ENCODE measurements at regions not wholly inside any gene's neighbourhood (a gene's known extent, or its start where the extent isn't known, plus 50 kb on each side); places are given as distances from the start of the nearest gene placed in this dataset.
"Not testable (repeated sequence)": the region's sequence is repeated elsewhere in the genome, so short reads cannot be mapped to it uniquely, and the experiment has no call there.

DNA sequence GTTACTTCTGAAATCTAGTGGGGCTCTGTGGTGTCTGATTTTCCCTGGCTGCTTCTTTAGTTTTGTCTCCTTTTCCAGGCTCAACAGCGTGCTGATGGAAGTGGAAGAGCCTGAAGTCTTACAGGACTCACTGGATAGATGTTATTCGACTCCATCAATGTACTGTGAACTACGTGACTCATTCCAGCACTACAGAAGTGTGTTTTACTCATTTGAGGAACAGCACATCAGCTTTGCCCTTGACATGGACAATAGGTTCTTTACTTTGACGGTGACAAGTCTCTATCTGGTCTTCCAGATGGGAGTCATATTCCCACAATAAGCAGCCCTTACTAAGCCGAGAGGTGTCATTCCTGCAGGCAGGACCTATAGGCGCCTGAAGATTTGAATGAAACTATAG is 51.1 kb downstream of the NBPF8 start:
- ATAC-seq; intact Hi-C loops (cut with DNase I); DNase-seq (ENCODE audit: missing footprints): not testable (repeated sequence)

DNA sequence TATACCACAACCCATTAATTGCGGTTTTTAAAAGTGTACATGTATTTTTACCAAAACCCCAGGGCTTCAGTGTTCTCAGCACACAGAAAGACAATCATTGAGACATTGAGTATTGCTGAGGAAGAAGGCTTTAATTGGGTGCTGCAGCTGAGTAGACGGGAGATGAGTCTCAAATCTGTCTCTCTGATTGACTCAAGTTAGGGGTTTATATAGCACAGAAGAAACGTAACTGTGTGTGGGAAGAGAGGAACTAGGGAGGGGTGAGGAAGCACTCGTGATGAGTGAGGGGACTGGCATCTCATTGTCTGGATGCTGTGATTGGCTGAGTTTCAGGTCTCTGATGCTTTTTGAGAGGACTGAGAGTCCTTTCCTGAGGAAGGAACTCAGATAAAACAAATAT is 62.8 kb downstream of the NBPF8 start:
- DNase-seq (ENCODE audit: missing footprints); intact Hi-C loops (cut with DNase I); ATAC-seq: not testable (repeated sequence)

DNA sequence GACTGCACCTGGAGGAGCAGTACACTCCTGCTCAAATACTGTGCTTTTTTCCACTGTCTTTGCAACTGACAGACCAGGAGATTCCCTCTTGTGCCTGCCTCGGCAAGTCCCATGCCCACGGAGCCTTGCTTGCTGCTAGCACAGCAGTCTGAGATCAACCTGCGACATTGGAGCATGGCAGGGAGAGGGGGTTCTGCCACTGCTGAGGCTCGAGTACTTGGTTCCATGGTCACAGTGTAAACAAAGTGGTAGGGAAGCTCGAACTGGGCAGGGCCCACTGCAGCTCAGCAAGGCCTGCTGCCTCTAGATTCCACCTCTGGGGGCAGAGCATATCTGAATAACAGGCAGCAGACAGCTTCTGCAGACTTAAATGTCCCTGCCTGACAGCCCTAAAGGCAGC is 63.6 kb downstream of the NBPF8 start:
- ATAC-seq; intact Hi-C loops (cut with DNase I); DNase-seq (ENCODE audit: missing footprints): not testable (repeated sequence)

DNA sequence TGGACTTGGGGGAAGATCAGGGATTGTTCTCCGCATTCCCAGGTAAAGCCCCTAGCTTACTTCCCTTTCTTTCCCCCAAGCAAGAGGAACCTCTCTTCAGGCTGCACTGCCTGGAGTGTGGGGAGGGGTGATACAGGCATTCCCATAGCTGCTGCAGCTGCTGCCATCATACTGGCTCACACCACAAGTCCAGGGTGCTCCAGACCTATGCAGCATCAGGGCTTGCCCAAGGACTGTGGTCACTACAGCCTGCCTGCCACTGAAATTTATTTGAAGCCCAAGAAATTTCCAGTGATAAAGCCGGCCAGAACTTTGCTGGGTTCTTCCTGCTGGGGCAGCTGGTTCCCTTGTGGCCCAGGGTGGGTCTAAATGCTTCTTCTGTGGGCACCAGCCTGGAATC is 72.7 kb downstream of the NBPF8 start:
- ATAC-seq; DNase-seq (ENCODE audit: missing footprints); intact Hi-C loops (cut with DNase I): not testable (repeated sequence)

DNA sequence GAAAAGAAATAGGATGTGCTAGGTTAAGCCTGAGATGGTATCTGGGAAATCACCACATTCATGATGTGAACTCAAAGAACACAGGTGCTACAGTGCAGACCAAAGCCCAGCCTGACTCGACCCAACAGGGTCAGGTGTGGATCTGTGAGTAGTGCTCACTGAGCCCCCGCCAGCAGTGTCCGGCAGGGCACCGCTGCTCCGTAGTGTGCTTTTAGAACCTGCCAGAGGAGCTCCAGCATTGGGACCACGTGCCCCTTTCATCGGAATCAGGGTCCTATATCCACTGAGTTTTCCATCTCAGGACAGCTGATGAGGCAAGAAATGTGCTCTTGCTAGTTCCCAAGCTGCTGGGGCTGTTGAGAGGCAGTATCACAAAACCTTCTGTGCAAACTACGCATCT is 74.4 kb downstream of the NBPF8 start:
- intact Hi-C loops (cut with DNase I) = not testable (repeated sequence)
- peak; percentile 49 for DNase-seq (ENCODE audit: missing footprints)

DNA sequence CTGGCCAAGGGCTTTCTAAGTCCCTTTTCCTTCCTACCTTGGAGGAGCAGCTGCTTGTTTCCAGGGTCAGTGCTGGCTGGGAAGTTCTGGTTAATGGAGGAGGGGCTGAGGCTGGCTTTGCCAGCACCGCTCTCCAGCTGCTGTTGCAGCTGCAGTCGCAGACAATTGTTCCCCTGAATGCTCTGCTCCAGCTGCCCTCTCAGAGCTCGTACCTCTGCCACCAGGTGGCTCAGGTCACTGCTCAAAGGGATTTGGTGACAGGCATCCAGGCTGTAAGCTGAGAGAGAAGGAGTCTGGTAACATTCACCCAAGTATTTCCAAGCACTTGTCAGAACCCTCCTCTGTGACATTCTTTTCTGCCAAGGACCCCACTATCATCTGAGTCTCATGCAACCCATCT is 82.3 kb downstream of the NBPF8 start:
- ATAC-seq; DNase-seq (ENCODE audit: missing footprints); intact Hi-C loops (cut with DNase I): not testable (repeated sequence)

More for the DNA sequence above, 74.4 kb downstream of the NBPF8 start:
- not testable (repeated sequence) for ATAC-seq

DNA sequence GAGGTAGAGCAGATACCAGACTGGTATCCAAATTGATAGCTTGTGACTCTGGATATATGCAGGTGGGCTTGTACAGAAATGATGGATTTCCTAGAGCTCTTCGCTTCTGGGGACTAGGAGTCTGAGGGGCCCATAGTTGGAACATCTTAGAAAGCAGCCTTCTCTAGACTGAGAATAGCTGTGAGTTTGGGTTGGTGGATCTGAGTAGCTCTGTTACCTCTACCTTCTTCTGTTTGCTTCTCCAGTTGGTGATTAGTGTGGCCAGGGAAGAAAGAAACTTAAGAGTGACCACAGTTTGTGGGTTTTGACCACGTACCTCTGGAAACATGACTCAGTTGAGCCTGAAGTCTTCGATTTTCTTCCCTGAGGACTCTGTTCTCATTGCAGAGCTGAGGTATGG is 88.4 kb downstream of the NBPF8 start:
- intact Hi-C loops (cut with DNase I); DNase-seq (ENCODE audit: missing footprints); ATAC-seq: not testable (repeated sequence)

DNA sequence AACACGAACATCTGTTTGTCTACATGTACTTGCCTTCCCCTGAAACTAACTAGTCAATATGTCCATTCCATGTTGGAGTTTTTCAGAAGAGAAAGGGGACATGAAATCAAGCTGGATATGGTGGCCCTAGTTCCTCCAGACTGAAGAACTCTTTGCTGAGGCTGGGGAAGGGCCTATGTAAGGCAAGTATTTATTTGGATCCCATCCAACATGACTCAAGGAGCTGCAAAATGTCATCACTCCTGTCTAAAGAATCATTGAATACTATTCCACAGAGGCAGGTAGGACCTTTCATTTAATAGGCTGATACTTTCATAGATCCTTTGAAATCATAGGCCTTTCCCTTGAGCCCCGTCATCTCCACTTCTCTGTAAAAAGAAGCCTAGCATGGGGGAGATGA is 91.5 kb downstream of the NBPF8 start:
- ATAC-seq; DNase-seq (ENCODE audit: missing footprints); intact Hi-C loops (cut with DNase I): not testable (repeated sequence)

DNA sequence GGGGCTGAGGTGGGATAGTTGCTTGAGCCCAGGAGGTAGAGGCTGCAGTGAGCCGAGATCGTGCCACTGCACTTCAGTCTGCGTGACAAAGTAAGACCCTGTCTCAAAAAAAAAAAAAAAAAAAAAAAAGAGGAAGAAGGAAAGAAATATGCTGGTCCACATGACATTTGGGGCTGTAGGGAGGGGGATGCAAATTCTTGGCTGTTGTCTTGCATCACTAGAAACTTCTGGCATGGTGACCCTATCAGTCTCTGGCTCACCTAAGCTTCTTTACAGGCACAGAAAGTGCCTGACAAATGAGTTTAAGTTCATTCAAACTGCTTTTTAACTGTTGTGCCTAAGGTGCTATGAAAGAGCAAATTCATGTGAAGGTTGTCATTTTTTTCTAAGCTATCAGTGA is 93.5 kb downstream of the NBPF8 start:
- ATAC-seq; intact Hi-C loops (cut with DNase I); DNase-seq (ENCODE audit: missing footprints): not testable (repeated sequence)

DNA sequence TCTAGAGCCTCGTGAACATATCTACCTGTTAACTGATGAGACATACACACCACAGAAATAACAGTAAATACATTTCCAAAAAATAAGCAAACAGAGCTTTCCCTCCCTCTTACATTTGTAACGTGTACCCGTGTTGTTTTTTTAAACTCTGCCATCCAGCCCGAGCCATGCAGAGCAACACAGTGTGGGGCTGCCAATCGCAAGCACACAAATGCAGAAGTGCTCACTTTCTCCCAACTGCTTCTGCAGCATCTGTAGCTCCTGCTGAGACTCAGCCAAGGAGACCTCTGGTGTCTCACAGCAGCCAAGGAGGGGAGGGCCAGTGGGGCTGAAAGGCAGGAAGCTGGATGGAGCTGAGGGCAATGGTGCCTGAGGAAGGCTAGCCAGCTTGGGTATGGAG is 94.4 kb downstream of the NBPF8 start:
- intact Hi-C loops (cut with DNase I); ATAC-seq; DNase-seq (ENCODE audit: missing footprints): not testable (repeated sequence)

DNA sequence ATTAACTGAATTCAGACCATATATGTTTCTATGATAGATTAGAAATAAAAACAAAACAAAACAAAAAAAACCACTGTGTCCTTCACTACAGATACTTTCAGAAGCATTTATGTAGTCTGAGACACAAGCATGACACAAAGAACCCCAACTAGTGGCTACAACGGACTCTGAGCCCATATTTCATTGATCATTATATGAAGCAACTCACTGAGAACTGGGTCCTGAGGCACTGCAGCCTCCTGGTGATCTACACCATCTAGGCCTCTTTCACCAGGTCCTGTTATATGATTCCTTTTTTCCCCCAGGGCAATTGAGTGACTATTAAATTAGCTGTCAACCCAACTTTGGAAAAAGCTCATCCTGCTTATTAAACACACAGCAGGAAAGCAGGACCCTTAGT is 98.3 kb downstream of the NBPF8 start:
- intact Hi-C loops (cut with DNase I); ATAC-seq; DNase-seq (ENCODE audit: missing footprints): not testable (repeated sequence)

DNA sequence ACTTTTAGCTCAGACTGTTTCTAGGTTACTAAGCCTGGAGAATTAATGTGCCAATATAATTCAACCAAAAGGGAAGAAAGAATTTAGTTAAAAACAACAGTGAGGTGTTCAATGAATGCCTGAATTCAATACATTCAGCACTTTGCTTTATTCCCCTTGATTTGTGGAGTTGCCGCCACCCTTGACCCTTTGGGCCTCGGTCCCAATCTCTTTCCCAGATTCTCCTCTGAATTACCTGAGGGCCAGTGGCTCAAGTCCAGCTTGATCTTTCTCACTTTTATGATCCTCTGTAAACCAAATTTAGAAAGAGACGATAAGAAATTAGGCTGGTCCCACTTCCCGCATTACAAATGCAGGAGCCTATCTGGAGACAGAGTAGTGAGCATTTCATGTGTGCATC is 98.7 kb downstream of the NBPF8 start:
- intact Hi-C loops (cut with DNase I); ATAC-seq; DNase-seq (ENCODE audit: missing footprints): not testable (repeated sequence)

DNA sequence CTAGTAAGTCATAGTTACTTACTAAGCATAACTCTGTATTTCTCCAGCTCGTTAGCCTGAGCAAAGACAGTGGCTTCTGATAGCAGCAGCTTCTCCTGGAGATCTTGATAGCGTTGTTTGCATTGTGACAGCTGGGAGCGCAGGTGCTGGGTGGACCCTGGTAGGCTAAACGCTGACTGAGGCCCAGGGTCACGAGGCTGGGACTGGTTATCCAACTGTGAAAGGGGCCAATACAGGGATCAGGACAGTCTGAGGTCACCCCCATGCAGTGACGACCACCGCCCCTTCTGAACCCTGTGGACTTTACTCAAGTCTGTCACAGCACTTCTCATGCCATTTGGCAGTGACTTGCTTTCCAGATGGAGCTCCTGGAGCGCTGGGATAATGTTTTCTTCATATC is 104.4 kb downstream of the NBPF8 start:
- intact Hi-C loops (cut with DNase I); DNase-seq (ENCODE audit: missing footprints); ATAC-seq: not testable (repeated sequence)

DNA sequence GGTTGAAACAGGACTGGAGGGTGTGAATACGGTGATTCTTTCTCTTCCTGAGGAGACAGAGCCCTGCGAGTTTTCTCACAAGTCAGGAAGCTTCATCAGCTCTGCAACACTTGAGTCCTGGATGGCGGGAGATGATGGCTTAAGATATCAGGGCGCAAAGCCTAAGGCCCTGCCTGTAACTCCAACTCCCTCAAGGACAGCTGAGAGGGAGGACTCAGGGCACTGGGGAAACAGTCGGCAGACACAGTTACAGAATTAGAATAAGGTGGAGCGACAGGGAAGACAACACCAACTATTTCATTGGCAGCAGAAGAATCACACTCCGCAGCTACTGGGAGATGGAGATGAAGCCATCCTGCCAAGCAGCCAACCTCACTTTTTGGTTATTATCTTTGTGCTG is 109.6 kb downstream of the NBPF8 start:
- intact Hi-C loops (cut with DNase I); DNase-seq (ENCODE audit: missing footprints): not testable (repeated sequence)
- peak; percentile 66 for ATAC-seq

DNA sequence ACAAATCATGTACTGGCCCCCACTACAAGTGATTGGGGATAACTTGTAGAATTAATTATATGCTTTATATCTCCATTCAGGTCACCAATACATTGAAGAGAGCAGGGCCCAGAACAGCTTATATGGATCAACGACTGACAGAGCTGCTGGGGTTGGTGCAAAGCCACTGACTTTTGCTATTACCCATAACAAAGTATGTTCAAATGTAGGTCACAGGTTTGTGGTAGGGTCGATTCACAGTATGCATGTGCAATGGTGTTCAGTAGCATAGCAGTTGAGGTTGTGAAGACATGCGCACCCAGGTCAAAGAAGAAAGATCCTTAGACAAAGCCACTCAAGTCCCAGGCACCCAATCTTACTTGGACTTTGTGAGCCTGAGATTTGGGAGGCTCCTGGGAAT is 110.6 kb downstream of the NBPF8 start:
- ATAC-seq; DNase-seq (ENCODE audit: missing footprints); intact Hi-C loops (cut with DNase I): not testable (repeated sequence)

DNA sequence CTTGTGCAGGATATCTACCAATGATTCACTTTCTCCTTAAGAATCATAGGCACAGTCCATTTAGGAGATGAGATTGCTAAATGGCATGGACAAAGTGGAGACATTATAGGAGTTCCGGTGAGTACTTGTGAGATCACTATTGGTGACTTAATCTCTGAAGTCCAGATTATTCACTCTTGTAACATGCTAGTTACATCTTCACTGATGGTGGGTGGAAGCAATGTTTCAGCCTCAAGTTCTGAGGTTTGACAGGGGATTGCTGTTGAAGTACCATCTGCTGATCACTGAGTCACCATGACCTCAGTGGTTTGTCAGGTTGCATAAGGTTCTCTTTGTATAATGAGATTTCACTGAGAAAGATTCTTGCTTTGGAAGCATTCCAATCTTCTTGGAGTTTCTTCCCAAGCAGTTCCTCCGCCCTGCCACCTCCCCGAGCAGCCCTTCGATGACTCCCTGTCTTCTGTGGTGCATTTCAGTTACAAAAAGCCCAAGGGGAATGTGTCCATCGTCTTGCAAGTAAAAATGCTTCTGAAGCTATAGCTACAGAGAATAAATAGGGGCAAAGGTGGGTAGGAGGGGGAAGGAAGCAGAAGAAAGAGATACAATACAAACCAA is 114.7 kb downstream of the NBPF8 start:
- ATAC-seq = peak; percentile 18
- intact Hi-C loops (cut with DNase I); DNase-seq (ENCODE audit: missing footprints): not testable (repeated sequence)

DNA sequence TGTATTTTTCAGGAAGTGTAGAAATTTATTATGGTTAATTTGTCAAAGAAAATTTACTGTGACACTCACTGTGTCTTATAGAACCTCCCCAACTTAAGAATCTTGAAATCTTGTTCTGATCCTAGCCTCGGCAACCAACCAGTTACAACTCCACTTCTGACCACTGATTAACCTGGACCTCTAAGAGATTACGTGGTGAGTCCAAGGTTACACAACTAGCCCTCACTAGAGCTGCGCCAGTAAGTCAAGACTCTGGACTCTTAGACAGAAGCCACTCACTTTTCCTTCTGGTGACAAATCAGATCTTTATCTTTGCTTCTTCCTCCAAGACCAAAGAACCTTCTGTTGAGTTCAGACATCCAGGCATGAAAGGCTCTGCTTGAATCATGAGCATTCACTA is 116.6 kb downstream of the NBPF8 start:
- ATAC-seq; intact Hi-C loops (cut with DNase I); DNase-seq (ENCODE audit: missing footprints): not testable (repeated sequence)

DNA sequence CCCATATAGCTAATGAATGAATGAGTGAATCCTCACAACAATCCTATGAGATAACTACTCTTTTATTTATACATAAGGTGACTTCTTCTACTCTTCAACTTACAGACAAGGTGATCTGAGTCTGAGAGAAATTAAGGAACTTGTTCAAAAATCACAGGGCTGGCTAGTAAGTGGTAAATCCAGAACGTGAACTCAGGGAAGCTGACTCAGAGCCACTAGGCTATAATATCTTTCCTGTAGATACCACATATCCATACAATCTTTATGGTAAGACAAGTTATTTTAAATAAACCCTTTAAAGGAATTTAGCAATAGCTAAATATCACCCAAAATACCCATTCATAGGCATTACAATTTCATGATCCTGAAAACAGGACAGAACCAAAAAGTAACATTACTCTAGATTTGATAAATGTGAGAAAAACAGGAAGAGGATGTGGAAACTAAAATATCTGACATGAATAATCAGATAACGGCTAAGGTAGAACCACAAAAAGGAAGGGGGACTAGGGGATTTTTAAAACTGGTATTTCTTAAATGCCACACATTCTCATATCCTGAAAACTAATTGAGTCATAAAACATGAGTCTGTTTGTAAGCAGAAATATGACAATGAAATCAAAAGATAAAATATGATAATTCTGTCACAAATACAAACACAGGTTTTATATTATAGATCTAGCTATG is 119.7 kb downstream of the NBPF8 start:
- DNase-seq (ENCODE audit: missing footprints); ATAC-seq; intact Hi-C loops (cut with DNase I): not testable (repeated sequence)

DNA sequence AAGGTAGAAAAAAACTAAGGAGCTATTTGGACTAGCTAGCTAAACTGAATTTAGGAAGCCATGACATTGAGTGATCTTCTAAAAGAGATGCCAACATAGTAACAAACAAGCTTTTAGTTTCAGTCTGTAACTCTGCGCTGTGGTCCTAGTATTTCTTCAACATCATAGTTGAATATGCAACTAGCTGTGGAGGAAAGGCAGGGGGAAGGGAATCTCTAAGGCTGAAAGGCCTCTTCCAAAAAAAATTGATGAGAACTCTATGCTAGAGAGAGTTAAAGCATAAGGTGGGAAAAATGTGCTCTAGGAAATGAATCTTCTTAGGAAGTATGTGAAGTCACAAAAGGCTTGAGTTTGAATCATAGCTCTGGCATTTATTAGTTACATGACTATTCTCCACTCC is 120.2 kb downstream of the NBPF8 start:
- DNase-seq (ENCODE audit: missing footprints); intact Hi-C loops (cut with DNase I); ATAC-seq: not testable (repeated sequence)

DNA sequence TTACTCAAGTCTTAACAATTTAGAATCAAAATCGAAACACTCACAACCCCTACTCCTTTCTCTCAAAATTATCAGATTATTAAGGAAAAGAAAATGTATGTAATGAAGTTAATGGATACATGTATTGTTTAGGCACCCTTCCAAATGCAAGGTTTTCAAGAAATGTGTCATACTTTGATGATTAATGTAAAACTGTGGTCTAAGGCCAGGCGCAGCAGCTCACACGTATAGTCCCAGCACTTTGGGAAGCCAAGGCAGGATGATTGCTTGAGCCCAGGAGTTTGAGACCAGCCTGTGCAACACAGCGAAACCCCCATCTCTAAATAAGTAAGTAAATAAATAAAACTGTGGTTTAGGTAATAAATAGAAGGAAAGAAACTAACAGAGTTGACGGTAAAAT is 126.6 kb downstream of the NBPF8 start:
- ATAC-seq; intact Hi-C loops (cut with DNase I); DNase-seq (ENCODE audit: missing footprints): not testable (repeated sequence)
